Ovary (tissue), 3 donors: ENCODE measurements at regions not wholly inside any gene's neighbourhood (a gene's known extent, or its start where the extent isn't known, plus 50 kb on each side); places are given as distances from the start of the nearest gene placed in this dataset.

Experiments used
- CTCF ChIP-seq, 3 donors: fragments of 450-650 bp in 2 of 3; fragments of 200-600 bp in 1 of 3; IDR thresholded peaks; one replicate each; pipeline versions ENCODE4 v1.5.1 to v1.8.0; 2016 to 2022; ENCODE audit warnings: antibody characterized with exemption in 3 of 3, mild to moderate bottlenecking in 1 of 3
- EP300 ChIP-seq: sonication (generic); formaldehyde crosslinking; IDR thresholded peaks from one replicate; pipeline ENCODE4 v1.6.1; 2017; ENCODE audit warnings: antibody characterized with exemption
- POLR2A ChIP-seq: fragments of 450-650 bp; IDR thresholded peaks from one replicate; pipeline ENCODE4 v1.6.1; 2017; ENCODE audit warnings: antibody characterized with exemption, mild to moderate bottlenecking, moderate library complexity
- donor health status: DM: no; HTN: no; CAD: no.

DNA sequence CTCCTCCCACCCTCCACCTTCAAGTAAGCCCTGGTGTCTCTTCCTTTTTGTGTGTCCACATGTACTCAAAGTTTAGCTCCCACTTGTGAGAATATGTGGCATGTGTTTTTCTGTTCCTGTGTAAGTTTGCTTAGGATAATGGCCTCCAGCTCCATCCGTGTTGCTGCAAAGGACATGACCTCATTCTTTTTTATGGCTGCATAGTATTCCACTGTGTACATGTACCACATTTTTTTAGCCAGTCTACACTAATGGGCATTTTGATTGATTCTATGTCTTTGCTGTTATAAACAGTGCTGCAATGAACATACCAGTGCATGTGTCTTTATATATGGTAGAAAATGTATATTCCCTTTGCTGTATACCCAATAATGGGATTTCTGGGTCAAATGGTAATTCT lies 710.9 kb downstream of the CCSER2 start:
- TF ChIP-seq CTCF (IDR thresholded peaks at IDR 0.05) = no peak
- no peak for TF ChIP-seq EP300
- no peak for TF ChIP-seq POLR2A
